ENCODE measurements at regions not wholly inside any gene's neighbourhood (a gene's known extent, or its start where the extent isn't known, plus 50 kb on each side); places are given as distances from the start of the nearest gene placed in this dataset.

GRCh38 chr1:40921522-40921921 lies 58.0 kb upstream of the CTPS1 start:
- ATAC-seq (ENCODE audit: low FRiP score in 2 of 2) (no peak), DNase-seq (no peak)
- H3K27me3 ChIP-seq, result no peaks in the 10 kb centered on the region
- no peak for TF ChIP-seq EP300 (IDR thresholded peaks at IDR 0.05)
- TF ChIP-seq POLR2A (IDR thresholded peaks at IDR 0.05), result no peak
- TF ChIP-seq CTCF (IDR thresholded peaks at IDR 0.05), result no peak
- no peak for TF ChIP-seq POLR2AphosphoS5 (IDR thresholded peaks at IDR 0.05)
- no peak overlapping the region for H3K27ac ChIP-seq
- no peaks in the 10 kb centered on the region for H3K4me1 ChIP-seq
- no peaks in the 10 kb centered on the region for H3K36me3 ChIP-seq
- no peak overlapping the region for H3K4me3 ChIP-seq
- H3K9me3 ChIP-seq, result no peaks in the 10 kb centered on the region
- 84 to 89% methylated on average over 4 of the region's 4 CpGs for WGBS, 2 donors

GRCh38 chr1:40921981-40922677 lies 57.4 kb upstream of the CTPS1 start:
- H3K27me3 ChIP-seq, result no peaks in the 10 kb centered on the region
- DNase-seq (no peak), ATAC-seq (ENCODE audit: low FRiP score in 2 of 2) (no peak)
- TF ChIP-seq POLR2AphosphoS5 (IDR thresholded peaks at IDR 0.05), result no peak
- TF ChIP-seq POLR2A (IDR thresholded peaks at IDR 0.05), result no peak
- no peak for TF ChIP-seq CTCF (IDR thresholded peaks at IDR 0.05)
- TF ChIP-seq EP300 (IDR thresholded peaks at IDR 0.05), result no peak
- no peaks in the 10 kb centered on the region for H3K9me3 ChIP-seq
- no peaks in the 10 kb centered on the region for H3K36me3 ChIP-seq
- H3K27ac ChIP-seq, result no peak overlapping the region
- H3K4me1 ChIP-seq, result no peaks in the 10 kb centered on the region
- no peak overlapping the region for H3K4me3 ChIP-seq
- WGBS, 2 donors, result 98 to 100% methylated on average over 3 of the region's 3 CpGs

- Histone ChIP-seq H3K9me3 (no peaks in the 10 kb centered on the region), H3K27me3 (no peaks in the 10 kb centered on the region), H3K4me1 (no peaks in the 10 kb centered on the region), H3K27ac (no peak overlapping the region), H3K4me3 (no peak overlapping the region), H3K36me3 (no peaks in the 10 kb centered on the region)
- peak in 1 of 2 donors; percentile 35 for DNase-seq
- 83 to 90% methylated on average over 10 of the region's 11 CpGs for WGBS, 2 donors
- TF ChIP-seq CTCF (IDR thresholded peaks at IDR 0.05), result no peak
- no peak for TF ChIP-seq POLR2AphosphoS5 (IDR thresholded peaks at IDR 0.05)
- TF ChIP-seq EP300 (IDR thresholded peaks at IDR 0.05), result no peak
- no peak for TF ChIP-seq POLR2A (IDR thresholded peaks at IDR 0.05)
- no peak for ATAC-seq (ENCODE audit: low FRiP score in 2 of 2)
Observed at GRCh38 chr1:40922969-40923368, 56.5 kb upstream of the CTPS1 start.

GRCh38 chr1:40923511-40924020 lies 55.9 kb upstream of the CTPS1 start:
- DNase-seq, result no peak
- Histone ChIP-seq H3K27ac (no peak overlapping the region), H3K9me3 (no peaks in the 10 kb centered on the region), H3K27me3 (no peaks in the 10 kb centered on the region), H3K4me1 (no peaks in the 10 kb centered on the region), H3K4me3 (no peak overlapping the region), H3K36me3 (no peaks in the 10 kb centered on the region)
- 82 to 91% methylated on average over 3 of the region's 3 CpGs for WGBS, 2 donors
- ATAC-seq (ENCODE audit: low FRiP score in 2 of 2), result no peak
- TF ChIP-seq POLR2AphosphoS5 (IDR thresholded peaks at IDR 0.05) (no peak), CTCF (IDR thresholded peaks at IDR 0.05) (no peak), EP300 (IDR thresholded peaks at IDR 0.05) (no peak), POLR2A (IDR thresholded peaks at IDR 0.05) (no peak)

- ATAC-seq (ENCODE audit: low FRiP score in 2 of 2), result no peak
- Histone ChIP-seq H3K36me3 (no peaks in the 10 kb centered on the region), H3K4me1 (no peaks in the 10 kb centered on the region), H3K4me3 (no peak overlapping the region), H3K27me3 (no peaks in the 10 kb centered on the region), H3K9me3 (no peaks in the 10 kb centered on the region), H3K27ac (no peak overlapping the region)
- TF ChIP-seq POLR2AphosphoS5 (IDR thresholded peaks at IDR 0.05) (no peak), POLR2A (IDR thresholded peaks at IDR 0.05) (no peak), EP300 (IDR thresholded peaks at IDR 0.05) (no peak), CTCF (IDR thresholded peaks at IDR 0.05) (no peak)
- no peak for DNase-seq
- WGBS, 2 donors, result 90 to 93% methylated on average over 5 of the region's 5 CpGs
Observed at GRCh38 chr1:40924767-40925166, 54.7 kb upstream of the CTPS1 start.
